NCI-H226 (cell line): ENCODE measurements at regions not wholly inside any gene's neighbourhood (a gene's known extent, or its start where the extent isn't known, plus 50 kb on each side); places are given as distances from the start of the nearest gene placed in this dataset.
"Not testable (repeated sequence)": the region's sequence is repeated elsewhere in the genome, so short reads cannot be mapped to it uniquely, and the experiment has no call there.

Experiments used
- DNase-seq: peaks from one replicate; pipeline ENCODE4 v3.0.0-alpha.2; 2015

DNA sequence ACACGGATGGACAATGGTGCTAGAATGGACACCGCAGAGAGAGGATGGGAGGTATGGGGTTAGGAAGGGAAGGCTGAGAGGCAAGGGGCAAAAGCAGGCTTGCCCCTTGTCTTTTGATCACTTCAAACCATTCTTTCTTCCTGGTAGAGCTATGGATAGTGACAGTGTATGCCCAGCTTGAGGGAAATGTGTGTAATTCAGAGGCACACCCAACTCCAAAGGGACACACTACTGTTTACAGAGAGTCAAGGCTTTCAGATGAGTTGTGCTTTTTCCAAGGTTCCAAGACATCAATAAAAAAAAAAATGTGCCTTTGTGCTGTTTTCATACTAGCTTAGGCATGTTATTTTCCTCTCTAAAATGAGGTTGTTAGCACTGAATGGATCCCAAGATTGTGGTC lies 185.0 kb downstream of the MCHR2 start:
- DNase-seq = no peak

DNA sequence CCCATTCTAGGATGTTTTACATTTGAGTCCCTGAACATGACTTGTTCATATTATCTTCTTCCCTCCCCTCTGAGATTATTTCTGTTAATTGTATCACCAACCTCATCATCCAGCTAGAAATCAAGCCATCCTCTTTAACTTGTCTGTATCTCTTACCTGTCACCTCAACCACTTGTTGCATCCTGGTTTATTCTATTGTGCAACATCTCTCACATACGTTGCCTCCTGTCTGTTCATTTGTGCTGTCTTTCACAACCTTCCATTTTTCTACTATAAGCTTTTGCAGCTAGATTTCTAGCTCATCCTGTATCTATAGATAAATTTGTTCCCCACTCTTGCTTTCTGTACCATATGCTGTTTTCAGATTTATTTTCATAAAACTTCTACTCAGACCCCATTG lies 183.7 kb downstream of the MCHR2 start:
- DNase-seq = no peak

DNA sequence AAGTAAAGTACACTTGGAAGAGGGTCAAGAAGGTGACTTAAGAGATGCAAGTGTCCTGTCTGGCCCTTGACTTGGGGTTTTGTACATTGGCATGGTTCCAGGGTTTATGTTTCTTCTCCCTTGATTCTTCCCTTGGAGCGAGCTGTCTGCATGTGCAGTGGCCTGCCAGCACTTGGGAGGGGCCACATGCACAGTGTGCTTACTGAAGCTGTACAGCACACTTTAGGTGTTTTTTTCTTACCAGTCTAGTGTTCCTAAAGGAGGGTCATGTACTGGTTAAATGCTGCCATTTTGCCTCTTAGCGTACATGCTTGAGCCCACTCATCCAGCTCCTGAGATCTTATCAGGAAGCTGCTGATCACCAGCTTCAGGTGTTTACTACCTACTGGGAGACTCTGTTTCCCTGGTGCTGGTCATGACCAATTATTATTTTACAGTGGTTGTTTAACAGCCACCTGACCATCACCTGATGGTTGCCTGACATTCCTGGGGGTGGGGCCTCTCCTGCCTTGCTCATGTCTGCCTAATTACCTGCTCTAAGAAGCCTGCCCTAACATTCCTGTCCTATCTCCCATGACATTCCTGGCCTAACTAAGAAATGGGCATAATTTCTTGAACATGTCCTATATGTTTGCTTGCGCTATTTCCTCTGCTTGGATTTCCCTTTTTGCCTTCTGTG lies 182.9 kb downstream of the MCHR2 start:
- no peak for DNase-seq

DNA sequence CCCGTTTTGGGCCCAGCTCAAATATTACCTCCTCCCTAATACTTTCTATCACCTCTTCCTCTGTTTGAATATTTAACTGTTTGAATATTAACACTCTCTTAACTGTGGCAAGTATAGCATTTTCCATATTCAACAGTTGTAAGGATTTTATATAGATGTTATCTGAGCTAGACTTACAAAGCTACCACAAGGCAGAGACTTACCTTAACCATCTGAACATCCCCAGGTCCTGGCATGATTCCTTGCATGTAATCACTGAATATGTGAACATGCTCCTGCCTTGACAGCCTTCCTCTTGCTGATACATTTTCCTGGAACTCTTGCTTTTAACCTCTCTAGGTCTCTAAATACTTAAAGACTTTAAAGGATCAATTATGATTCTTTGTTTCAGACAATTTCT lies 182.4 kb downstream of the MCHR2 start:
- DNase-seq = no peak

DNA sequence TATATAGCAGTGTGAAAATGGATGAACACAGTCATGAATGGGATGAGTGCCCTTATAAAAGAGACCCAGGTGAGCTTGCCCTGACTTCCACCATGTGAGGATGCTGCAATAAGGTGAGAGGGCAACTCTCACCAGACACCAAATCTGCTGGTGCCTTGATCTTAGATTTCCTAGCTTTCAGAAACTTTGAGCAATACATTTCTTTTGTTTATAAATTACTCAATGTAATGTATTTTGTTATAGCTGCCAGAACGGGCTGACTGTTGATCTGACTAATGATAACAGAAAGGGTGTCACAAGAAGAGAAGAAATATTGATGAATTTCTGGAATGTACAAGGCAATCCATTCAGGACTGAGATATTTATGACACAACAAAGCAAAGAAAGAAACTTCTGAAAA lies 180.5 kb downstream of the MCHR2 start:
- no peak for DNase-seq

DNA sequence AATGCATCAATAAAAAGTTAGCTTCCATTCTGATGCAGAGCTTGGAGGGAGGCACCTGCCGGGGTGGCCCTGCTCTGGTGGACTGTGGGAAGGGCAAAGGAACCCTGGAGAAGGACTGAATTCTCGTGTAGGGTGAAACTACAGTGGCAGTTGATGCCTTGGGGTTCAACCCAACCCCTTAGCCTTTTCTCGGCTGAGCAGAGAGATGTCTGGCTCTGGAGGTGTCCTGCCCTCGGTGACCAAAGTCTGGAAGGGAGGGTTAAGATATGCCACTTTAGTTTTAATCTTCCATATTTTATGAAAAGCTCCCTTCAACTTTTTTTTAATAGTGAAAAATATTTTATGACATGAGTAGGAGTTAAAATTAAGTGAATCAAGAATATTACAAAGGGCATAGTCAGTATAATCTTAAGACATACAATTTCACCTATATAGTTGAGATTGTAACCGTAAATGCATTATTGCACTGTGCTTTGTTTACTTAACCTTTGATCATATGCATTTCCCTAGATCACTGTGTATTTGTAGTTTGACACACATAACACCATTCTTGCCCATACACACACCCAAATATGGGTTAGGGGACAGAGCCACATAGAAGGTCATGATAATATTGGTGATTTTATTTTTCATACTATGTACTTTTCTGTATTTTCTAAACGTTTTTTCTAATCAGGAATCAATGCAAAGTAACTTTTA lies 179.6 kb downstream of the MCHR2 start:
- DNase-seq = no peak

DNA sequence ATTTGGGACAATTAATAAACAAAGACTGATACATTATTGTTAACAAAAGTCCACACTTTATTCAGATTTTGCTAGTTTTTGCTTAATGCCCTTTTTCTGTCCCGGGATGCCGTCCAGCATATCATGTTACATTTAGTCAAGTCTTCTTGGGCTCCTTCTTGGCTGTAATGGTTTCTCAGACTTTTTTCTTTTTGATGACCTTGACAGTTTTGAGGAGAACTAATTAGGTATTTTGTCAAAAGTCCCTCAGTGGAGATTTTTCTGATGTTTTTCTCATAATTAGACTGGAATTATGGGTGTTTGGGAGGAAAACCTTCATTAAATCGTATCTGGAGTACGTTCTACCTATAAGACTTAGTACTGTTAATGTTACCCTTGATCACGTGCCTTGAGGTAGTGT lies 177.2 kb downstream of the MCHR2 start:
- DNase-seq = no peak

DNA sequence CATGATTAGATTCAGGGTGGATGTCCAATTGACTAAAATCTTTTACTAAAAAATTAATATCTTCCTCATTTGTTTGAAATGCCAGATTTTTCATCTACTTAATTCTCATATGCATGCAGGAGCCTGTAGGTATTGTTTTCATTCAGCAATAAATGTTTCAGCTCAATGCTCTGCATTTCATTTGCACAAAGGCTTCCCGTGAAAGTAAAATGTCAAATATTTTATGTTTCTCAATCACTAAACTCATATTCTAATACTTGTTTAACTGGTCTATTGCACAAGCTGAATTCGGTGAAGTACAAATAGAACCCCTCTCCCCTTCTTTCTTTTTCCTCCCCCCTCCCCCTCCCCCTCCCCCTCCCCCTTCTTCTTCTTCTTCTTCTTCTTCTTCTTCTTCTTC lies 175.9 kb downstream of the MCHR2 start:
- no peak for DNase-seq

DNA sequence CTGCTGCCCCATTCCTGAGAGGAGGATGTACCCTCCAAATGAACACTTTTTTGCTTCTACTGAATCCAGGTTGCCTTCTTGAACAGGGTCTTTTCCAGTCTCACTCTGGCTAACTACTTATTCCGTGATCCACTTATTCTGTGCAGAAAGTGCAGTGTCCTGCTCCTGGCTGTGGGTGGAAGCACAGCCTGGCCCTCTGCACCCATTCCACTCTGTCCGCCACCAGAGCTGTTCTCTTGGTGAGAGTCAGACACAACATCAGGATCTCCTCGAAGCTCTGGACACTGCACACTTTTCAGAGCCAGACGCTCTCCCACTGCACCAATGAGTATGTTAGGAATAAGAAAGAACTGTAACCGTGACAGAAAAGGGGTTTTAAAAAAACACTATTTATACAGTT lies 174.2 kb downstream of the MCHR2 start:
- DNase-seq = no peak

DNA sequence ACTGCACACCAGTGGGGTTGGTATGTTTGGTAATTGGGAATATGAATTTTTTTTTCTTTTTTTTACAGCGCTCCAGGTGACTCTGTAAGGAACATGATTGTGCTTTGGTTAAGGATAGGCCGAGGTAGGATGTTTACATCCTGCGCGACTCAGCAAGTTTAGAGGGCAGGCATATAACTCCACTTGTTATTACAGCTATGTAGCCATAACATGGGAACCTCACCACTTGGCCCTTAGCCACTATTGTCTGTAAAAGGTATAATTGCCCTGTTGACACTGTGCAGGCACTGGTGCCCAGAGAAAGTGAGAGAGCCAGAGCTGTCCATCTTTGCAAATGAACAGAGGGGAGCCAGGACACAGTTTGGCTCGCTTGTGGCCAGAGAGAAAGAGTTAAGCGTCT lies 172.9 kb downstream of the MCHR2 start:
- no peak for DNase-seq

DNA sequence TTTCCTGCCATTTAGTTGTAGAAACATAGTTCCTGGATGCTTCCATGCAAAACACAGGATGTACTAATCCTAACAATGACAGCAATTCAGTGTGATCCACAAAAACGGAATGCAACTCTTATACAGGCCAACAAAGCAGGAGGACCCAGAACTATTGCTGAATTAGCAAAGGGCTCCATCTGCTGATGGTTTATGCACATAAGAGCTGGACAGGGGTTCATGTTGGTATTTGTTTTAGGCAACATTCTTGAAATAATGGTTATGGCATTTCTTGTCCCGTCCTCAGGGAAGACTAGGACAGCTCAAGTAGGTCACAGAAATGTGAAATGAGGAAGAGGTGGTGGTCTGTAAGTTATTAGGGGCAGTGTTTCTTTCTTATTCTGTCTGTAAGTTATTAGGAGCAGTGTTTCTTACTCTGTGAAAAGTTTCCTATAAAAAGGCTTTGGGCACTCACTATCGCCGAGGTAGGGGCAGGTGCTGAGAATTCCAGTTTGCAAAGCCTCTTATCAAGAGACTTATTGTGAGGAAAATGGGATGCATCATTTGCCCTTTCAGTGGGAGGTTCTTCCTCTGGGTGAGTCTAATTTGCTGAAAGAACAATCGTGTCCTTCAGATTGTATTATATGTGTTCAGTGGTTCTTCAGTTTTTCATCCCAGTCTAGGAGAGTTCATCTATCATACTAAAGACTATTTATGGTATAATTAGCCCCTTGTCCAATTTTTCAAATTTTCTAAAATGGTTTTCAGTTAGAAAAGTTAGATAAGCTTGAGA lies 171.1 kb downstream of the MCHR2 start:
- peak; percentile 45 for DNase-seq

DNA sequence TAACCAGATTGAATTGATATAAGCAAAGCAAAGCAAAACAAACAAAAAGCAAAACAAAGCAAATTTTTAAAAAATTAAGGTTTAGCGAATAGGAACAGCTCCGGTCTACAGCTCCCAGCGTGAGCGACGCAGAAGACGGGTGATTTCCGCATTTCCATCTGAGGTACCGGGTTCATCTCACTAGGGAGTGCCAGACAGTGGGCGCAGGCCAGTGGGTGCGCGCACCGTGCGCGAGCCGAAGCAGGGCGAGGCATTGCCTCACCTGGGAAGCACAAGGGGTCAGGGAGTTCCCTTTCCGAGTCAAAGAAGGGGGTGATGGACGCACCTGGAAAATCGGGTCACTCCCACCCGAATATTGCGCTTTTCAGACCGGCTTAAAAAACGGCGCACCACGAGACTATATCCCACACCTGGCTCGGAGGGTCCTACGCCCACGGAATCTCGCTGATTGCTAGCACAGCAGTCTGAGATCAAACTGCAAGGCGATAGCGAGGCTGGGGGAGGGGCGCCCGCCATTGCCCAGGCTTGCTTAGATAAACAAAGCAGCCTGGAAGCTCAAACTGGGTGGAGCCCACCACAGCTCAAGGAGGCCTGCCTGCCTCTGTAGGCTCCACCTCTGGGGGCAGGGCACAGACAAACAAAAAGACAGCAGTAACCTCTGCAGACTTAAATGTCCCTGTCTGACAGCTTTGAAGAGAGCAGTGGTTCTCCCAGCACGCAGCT lies 170.3 kb downstream of the MCHR2 start:
- not testable (repeated sequence) for DNase-seq

DNA sequence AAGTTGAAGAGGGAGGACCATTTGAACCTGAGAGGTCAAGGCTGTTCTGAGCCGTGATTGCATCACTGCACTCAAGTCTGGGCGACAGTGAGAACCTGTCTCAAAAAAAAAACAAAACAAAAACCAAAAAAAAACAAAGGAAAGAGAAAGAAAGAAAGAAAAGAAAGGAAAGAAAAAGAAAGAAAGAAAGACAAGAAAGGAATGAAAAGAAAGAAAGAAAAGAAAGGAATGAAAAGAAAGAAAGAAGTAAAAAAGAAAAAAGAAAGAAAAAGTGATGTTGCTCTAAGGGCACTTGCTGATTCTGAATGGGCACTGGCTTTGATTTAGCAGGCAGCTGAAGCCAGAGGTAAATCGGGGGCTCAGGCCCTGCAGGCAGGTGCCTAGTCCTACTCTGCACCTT lies 161.0 kb downstream of the MCHR2 start:
- DNase-seq = no peak

DNA sequence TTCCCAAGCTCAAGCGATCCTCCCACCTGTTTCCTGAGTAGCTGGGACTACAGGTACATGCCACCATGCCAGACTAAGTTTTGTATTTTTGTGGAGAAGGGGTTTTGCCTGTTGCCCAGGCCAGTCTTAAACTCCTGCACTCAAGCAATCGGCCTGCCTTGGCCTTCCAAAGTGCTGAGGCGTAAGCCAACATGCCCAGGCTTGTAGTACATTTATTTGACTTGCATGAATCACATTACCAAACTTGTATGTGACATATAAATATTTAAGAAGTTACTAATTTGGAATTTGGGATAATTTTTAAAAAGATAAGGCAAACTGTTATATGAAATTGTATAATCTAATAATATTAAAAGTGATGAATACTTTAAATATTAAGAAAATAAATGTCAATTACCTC lies 157.6 kb downstream of the MCHR2 start:
- no peak for DNase-seq

DNA sequence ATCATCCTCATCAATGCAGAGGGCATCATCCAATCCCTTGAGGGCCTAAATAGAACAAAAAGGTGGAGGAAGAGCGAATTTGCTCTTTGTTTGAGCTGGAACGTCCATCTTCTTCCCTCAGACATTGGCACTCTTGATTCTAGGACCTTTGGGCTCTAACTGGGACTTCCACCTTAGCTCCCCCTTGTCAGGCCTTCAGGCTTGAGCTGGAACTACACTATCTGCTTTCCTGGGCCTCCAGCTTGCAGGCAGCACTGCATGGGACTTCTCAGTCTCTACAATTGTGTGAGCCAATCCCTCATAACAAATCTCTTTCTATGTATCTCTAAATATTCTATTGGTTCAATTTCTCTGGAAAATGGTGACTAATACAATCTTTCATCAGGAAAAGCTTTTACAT lies 155.4 kb downstream of the MCHR2 start:
- DNase-seq = no peak

DNA sequence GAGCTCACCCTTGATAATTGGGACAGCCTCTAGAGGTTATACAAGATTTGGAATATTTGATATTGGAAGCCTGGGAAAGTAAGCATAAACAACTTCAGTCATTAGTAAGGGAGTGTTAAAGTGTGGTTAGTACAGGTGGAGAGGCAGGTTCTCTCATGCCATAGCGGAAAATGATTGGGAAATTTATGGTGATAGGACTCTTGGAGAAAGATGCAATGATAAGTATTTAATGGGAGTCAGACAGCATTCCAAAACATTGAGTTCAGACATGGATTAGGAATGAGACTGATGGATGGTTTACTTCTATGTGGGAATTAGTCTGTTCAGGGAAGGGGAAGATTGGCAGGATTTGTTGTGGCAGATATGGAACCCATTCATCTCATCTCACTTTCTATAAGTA lies 152.7 kb downstream of the MCHR2 start:
- no peak for DNase-seq

DNA sequence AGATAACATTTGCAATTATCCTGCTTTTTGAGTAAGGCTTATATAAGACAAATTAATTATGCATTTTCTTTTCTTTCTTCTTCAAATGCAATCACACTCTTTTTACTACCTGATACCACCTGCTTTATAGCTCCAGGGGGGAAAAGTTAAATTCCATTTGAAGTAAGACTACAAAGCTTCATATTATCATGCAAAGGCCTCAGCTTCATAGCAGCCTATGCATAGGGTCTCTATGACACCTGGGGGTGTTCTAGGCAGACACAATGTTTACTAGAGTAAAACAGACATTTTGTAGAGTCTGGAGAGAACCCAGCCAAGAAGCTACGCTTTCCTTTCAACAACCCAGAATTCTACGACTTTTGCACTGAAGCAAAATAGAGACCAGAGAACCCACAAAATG lies 148.0 kb downstream of the MCHR2 start:
- no peak for DNase-seq

DNA sequence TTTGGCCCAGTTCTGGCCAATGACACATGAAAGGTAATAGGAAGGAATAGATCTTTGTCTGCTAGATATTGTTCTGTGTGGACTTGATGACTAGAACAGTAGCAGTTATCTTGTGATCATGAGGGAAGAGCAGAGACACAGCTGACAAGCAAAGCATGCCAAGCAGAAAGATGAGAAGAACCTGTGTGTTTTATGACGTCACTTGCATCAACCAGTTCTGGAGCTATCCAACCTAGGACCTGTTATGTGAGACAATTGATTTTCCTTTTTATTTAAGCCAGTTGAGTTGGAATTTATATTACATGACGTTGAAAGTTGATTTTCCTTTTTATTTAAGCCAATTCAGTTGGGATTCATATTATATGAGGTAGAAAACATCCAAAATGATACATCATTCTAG lies 143.2 kb downstream of the MCHR2 start:
- DNase-seq = no peak

DNA sequence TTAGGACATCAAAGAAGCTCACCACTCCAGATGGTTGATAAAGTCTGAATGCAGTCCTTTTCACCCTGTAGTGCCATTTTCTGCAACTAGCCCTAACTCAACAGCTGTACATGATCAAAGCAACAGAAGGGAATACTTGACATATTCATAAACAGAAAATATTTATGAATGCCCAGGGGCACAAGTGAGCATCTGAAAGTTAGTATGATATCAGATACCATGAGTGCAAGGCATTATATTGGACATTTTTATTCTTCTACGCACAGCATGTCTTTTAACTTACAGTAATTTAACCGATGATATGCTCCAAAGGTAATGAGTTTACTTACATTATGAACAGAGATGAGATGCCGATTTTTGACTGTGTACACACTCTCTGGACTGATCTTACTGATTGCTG lies 142.0 kb downstream of the MCHR2 start:
- no peak for DNase-seq

DNA sequence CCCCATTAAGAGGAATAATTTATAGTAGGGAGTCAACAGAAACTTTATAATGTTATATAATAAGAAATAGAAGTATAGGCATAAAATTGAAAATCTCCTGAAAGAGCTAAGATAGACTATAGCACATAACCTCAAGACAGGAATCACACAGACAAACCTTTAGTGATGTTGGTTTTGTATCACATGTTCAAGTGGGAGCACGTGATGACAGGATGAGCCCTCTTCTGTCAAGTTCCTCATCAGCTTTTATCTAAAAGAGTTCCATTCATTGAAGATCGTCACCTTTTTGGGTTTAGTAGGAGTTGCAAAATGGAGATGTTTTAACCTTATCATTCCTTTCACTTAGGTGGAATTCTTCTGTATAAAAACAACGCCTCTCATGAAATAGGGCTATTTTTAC lies 127.0 kb downstream of the MCHR2 start:
- no peak for DNase-seq

DNA sequence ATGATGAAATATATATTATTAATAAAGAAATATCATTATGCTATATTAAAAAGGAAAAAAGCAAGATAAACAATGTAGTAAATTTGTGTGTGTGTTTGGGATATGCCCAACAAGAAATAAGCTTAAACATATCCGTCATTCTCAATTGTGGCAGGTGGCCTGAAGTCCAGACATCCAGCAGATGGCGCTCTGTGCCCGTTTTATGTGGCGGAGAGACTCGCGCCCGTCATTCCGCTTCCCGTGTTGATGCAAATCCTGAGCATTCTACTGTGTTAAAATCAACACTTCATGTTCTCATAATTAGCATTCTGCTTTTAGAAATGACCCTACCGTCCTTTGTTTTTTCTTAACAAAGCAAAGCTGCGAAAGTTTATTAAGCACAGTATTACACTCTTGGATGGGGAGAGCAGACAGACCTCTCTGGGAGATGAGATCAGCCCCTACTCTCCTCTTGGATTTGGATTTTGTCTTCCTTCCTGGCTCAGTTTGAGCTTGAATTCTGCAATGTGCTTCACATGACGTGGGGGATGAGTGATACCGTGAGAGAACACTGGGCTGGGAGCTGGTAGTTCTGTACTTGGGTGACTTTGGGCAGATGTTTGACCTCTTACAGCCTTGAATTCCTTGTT lies 125.8 kb downstream of the MCHR2 start:
- peak; percentile 35 for DNase-seq
